CD14-positive monocyte (primary cell): ENCODE measurements at regions not wholly inside any gene's neighbourhood (a gene's known extent, or its start where the extent isn't known, plus 50 kb on each side); places are given as distances from the start of the nearest gene placed in this dataset.

ENCODE experiments used
- DNase-seq, 3 donors: peaks; one replicate each; pipeline ENCODE4 v3.0.0-alpha.2; 2011 to 2022
- H2AFZ ChIP-seq: 2 replicates; pipeline ENCODE4 v1.6.0; 2012; ENCODE audit warnings: mild to moderate bottlenecking, low read depth, low read length, inconsistent platforms; ENCODE audit not compliant: insufficient read depth, poor library complexity, severe bottlenecking
- H3K27ac ChIP-seq, 2 donors: 1 replicate in 1 of 2; 2 replicates in 1 of 2; pipeline ENCODE4 v1.5.1; 2012 to 2013; ENCODE audit warnings: low read length in 2 of 2, control low read depth in 1 of 2, inconsistent platforms in 1 of 2, low read depth in 1 of 2, mild to moderate bottlenecking in 1 of 2
- H3K27me3 ChIP-seq, 2 donors: one replicate each; pipeline versions ENCODE4 v1.6.0 to v1.6.1; 2011 to 2013; ENCODE audit warnings: low read length in 2 of 2; ENCODE audit not compliant: control insufficient read depth in 2 of 2, insufficient read depth in 2 of 2
- H3K36me3 ChIP-seq, 2 donors: replicated peaks in 1 of 2; 1 replicate in 1 of 2; 2 replicates in 1 of 2; pipeline versions ENCODE4 v1.5.1 to v1.6.1; 2012 to 2013; ENCODE audit warnings: low read length in 2 of 2, control low read depth in 1 of 2, inconsistent platforms in 1 of 2, mild to moderate bottlenecking in 1 of 2; ENCODE audit not compliant: insufficient read depth in 2 of 2, control insufficient read depth in 1 of 2
- H3K4me1 ChIP-seq, 2 donors: 1 replicate in 1 of 2; 2 replicates in 1 of 2; pipeline versions ENCODE4 v1.5.1 to v1.6.1; 2012 to 2013; ENCODE audit warnings: low read length in 2 of 2, control low read depth in 1 of 2, inconsistent platforms in 1 of 2, mild to moderate bottlenecking in 1 of 2, moderate library complexity in 1 of 2; ENCODE audit not compliant: insufficient read depth in 2 of 2, control insufficient read depth in 1 of 2
- H3K4me2 ChIP-seq: replicated peaks from 2 replicates; pipeline ENCODE3; 2012; ENCODE audit warnings: low read length, moderate library complexity, mild to moderate bottlenecking; ENCODE audit not compliant: poor library complexity, severe bottlenecking; ENCODE audit errors: extremely low read depth
- H3K4me3 ChIP-seq, 3 experiments: fragments of 200-600 bp in 1 of 3; sonication (generic) in 1 of 3; replicated peaks in 1 of 3; 1 replicate in 2 of 3; 2 replicates in 1 of 3; pipeline ENCODE4 v1.5.1; 2011 to 2013; ENCODE audit warnings: low read length in 3 of 3, mild to moderate bottlenecking in 3 of 3, control low read depth in 2 of 3, low read depth in 2 of 3, inconsistent platforms in 1 of 3, moderate library complexity in 1 of 3
- H3K79me2 ChIP-seq: 2 replicates; pipeline ENCODE4 v1.6.0; 2012; ENCODE audit warnings: mild to moderate bottlenecking, control low read depth, inconsistent platforms, low read length, moderate library complexity; ENCODE audit not compliant: insufficient read depth
- H3K9ac ChIP-seq: 2 replicates; pipeline ENCODE4 v1.6.0; 2017; ENCODE audit warnings: low read length, mild to moderate bottlenecking; ENCODE audit not compliant: insufficient read depth, poor library complexity, severe bottlenecking
- H3K9me3 ChIP-seq, 2 donors: replicated peaks in 1 of 2; 1 replicate in 1 of 2; 2 replicates in 1 of 2; pipeline versions ENCODE4 v1.5.1 to v1.6.1; 2012 to 2013; ENCODE audit warnings: low read length in 2 of 2, control low read depth in 1 of 2; ENCODE audit not compliant: control insufficient read depth in 1 of 2, insufficient read depth in 1 of 2
- H4K20me1 ChIP-seq: 2 replicates; pipeline ENCODE4 v1.6.0; 2012; ENCODE audit warnings: mild to moderate bottlenecking, low read length, control low read depth, moderate library complexity; ENCODE audit not compliant: insufficient read depth
- H3K27ac Mint-ChIP-seq, 7 donors: one replicate each; pipeline ENCODE4 v1.8.0; 2020; ENCODE audit warnings: mild to moderate bottlenecking in 7 of 7, mixed read lengths in 7 of 7, moderate library complexity in 6 of 7, inconsistent platforms in 2 of 7
- H3K27me3 Mint-ChIP-seq, 3 donors: one replicate each; pipeline ENCODE4 v1.8.0; 2021 to 2022; ENCODE audit warnings: low read depth in 3 of 3, mild to moderate bottlenecking in 3 of 3, mixed read lengths in 3 of 3, moderate library complexity in 3 of 3, inconsistent platforms in 1 of 3
- H3K36me3 Mint-ChIP-seq, 2 donors: one replicate each; pipeline ENCODE4 v1.8.0; 2020; ENCODE audit warnings: mixed read lengths in 2 of 2, inconsistent platforms in 1 of 2, mild to moderate bottlenecking in 1 of 2
- H3K4me1 Mint-ChIP-seq: one replicate; pipeline ENCODE4 v1.8.0; 2020; ENCODE audit warnings: mild to moderate bottlenecking, mixed read lengths
- H3K4me3 Mint-ChIP-seq, 2 donors: one replicate each; pipeline ENCODE4 v1.8.0; 2020; ENCODE audit warnings: mild to moderate bottlenecking in 2 of 2, mixed read lengths in 2 of 2, moderate library complexity in 1 of 2
- H3K9me3 Mint-ChIP-seq, 7 donors: one replicate each; pipeline ENCODE4 v1.8.0; 2020 to 2022; ENCODE audit warnings: mixed read lengths in 7 of 7, mild to moderate bottlenecking in 6 of 7, moderate library complexity in 6 of 7, inconsistent platforms in 2 of 7
- CTCF ChIP-seq: fragments of 200-600 bp; IDR thresholded peaks from one replicate; pipeline ENCODE4 v1.8.0; 2022; ENCODE audit warnings: antibody characterized with exemption, mild to moderate bottlenecking
- WGBS: methylation state at CpG from one replicate; pipeline ENCODE4 v1.1.5; 2013; ENCODE audit warnings: missing lambda C conversion rate; ENCODE audit not compliant: insufficient coverage; 5-methylcytosine and 5-hydroxymethylcytosine counted together
- intact Hi-C, 2 donors: fragments of 100-400 bp; cut with micrococcal nuclease; formaldehyde crosslinking; loops; one replicate each; pipeline versions ENCODE4 v1.15.0 to v1.15.1; 2023

- DNase-seq = no peak
- H3K79me2 ChIP-seq = no peaks in the 10 kb centered on the region
- H3K36me3 Mint-ChIP-seq = no peaks in the 10 kb centered on the region
- no peak overlapping the region for H3K27ac Mint-ChIP-seq
- no peaks in the 10 kb centered on the region for H4K20me1 ChIP-seq
- no peak overlapping the region for H3K27ac ChIP-seq
- peaks cover 0 to 3% (median 2%) of the 10 kb centered on the region in 7 donors for H3K9me3 Mint-ChIP-seq
- peaks cover 5% of the 10 kb centered on the region for H3K4me1 Mint-ChIP-seq
- no peak overlapping the region for H3K4me3 ChIP-seq
- H3K9me3 ChIP-seq = no peaks in the 10 kb centered on the region
- H3K36me3 ChIP-seq = no peaks in the 10 kb centered on the region
- intact Hi-C loops = no loop called here
- H3K27me3 ChIP-seq = no peaks in the 10 kb centered on the region
- H3K4me3 Mint-ChIP-seq = no peak overlapping the region
- no peak overlapping the region for H2AFZ ChIP-seq
- peaks cover 0 to 5% of the 10 kb centered on the region in 2 donors for H3K4me1 ChIP-seq
- H3K27me3 Mint-ChIP-seq = peaks cover 0 to 2% (median 0%) of the 10 kb centered on the region in 3 donors
- H3K4me2 ChIP-seq = no peak overlapping the region
- WGBS = no CpG with 5 or more reads among the region's 2 CpGs
- TF ChIP-seq CTCF = no peak
- no peak overlapping the region for H3K9ac ChIP-seq
Measured at GRCh38 chr12:22882559-22882958, 257.6 kb downstream of the ETNK1 start.

DNA sequence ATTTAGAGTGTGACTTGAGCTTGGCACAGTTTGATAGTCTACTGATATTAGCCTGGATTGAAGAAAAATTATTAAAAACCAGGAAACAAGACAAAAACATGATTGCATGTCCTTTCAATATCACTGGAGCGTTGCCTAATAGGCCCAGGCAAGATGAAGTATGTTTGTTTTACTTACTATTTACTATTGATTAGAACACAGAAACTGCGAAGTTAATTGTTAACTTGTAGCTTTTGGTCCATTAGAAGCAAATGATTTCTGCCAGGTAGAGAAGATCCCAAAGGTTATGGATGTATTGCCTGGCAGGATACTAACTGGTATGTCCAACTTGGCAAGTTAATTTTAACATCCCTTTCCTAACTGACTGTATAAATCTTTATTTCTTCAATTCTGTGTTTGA is 268.9 kb downstream of the ETNK1 start:
- Histone ChIP-seq H3K9ac (no peak overlapping the region), H3K4me2 (no peak overlapping the region), H3K27me3 (no peaks in the 10 kb centered on the region), H3K4me1 (no peaks in the 10 kb centered on the region), H3K27ac (no peak overlapping the region), H4K20me1 (no peaks in the 10 kb centered on the region), H3K36me3 (no peaks in the 10 kb centered on the region), H3K4me3 (no peak overlapping the region), H2AFZ (no peak overlapping the region), H3K9me3 (peaks cover 0 to 4% of the 10 kb centered on the region in 2 donors), H3K79me2 (no peaks in the 10 kb centered on the region)
- Mint-ChIP-seq H3K27ac (no peak overlapping the region), H3K9me3 (peaks cover 0 to 8% (median 5%) of the 10 kb centered on the region in 7 donors), H3K4me1 (no peaks in the 10 kb centered on the region), H3K4me3 (no peak overlapping the region), H3K27me3 (peaks cover 0 to 2% (median 1%) of the 10 kb centered on the region in 3 donors), H3K36me3 (no peaks in the 10 kb centered on the region)
- WGBS = no CpG with 5 or more reads among the region's 2 CpGs
- intact Hi-C loops = no loop called here
- DNase-seq = no peak
- no peak for TF ChIP-seq CTCF
